Mesendoderm (in vitro differentiated cells): ENCODE measurements at regions not wholly inside any gene's neighbourhood (a gene's known extent, or its start where the extent isn't known, plus 50 kb on each side); places are given as distances from the start of the nearest gene placed in this dataset.

Source experiments
- DNase-seq: peaks from one replicate; pipeline ENCODE4 v3.0.0; 2013
- H2AK5ac ChIP-seq: 2 replicates; pipeline ENCODE4 v1.6.1; 2013; ENCODE audit warnings: low read length, inconsistent platforms
- H2BK120ac ChIP-seq: 2 replicates; pipeline ENCODE4 v1.6.1; 2013; ENCODE audit warnings: low read depth, mild to moderate bottlenecking, low read length, moderate library complexity, mixed read lengths
- H2BK15ac ChIP-seq: replicated peaks from 2 replicates; pipeline ENCODE4 v1.6.1; 2013; ENCODE audit warnings: low read depth, mild to moderate bottlenecking, moderate library complexity
- H2BK5ac ChIP-seq: 2 replicates; pipeline ENCODE4 v1.6.1; 2013; ENCODE audit warnings: low read length, inconsistent platforms
- H3K18ac ChIP-seq: 2 replicates; pipeline ENCODE4 v1.6.1; 2013; ENCODE audit warnings: mild to moderate bottlenecking, low read length, mixed read lengths
- H3K23ac ChIP-seq: one replicate; pipeline ENCODE4 v1.6.1; 2013; ENCODE audit warnings: low read length
- H3K27ac ChIP-seq: 2 replicates; pipeline ENCODE4 v1.5.1; 2013; ENCODE audit warnings: low read depth, mild to moderate bottlenecking, inconsistent platforms, low read length, moderate library complexity
- H3K27me3 ChIP-seq: 2 replicates; pipeline ENCODE4 v1.6.1; 2013; ENCODE audit warnings: low read length, control low read depth, mild to moderate bottlenecking, inconsistent platforms; ENCODE audit not compliant: insufficient read depth, poor library complexity
- H3K36me3 ChIP-seq: 2 replicates; pipeline ENCODE4 v1.6.1; 2013; ENCODE audit warnings: low read length, inconsistent platforms; ENCODE audit not compliant: control insufficient read depth, insufficient read depth
- H3K4ac ChIP-seq: one replicate; pipeline ENCODE4 v1.6.1; 2013; ENCODE audit warnings: low read depth, mild to moderate bottlenecking, low read length, moderate library complexity
- H3K4me1 ChIP-seq: 2 replicates; pipeline ENCODE4 v1.6.1; 2013; ENCODE audit warnings: low read depth, low read length, inconsistent platforms; ENCODE audit not compliant: control insufficient read depth
- H3K4me2 ChIP-seq: 2 replicates; pipeline ENCODE4 v1.6.1; 2013; ENCODE audit warnings: low read length
- H3K4me3 ChIP-seq: 2 replicates; pipeline ENCODE4 v1.5.1; 2013; ENCODE audit warnings: mild to moderate bottlenecking, low read length
- H3K56ac ChIP-seq: one replicate; pipeline ENCODE4 v1.6.1; 2013; ENCODE audit warnings: low read length
- H3K79me1 ChIP-seq: 2 replicates; pipeline ENCODE4 v1.6.1; 2013; ENCODE audit warnings: low read length, inconsistent platforms
- H3K79me2 ChIP-seq: 2 replicates; pipeline ENCODE4 v1.6.1; 2013; ENCODE audit warnings: mild to moderate bottlenecking, low read length; ENCODE audit not compliant: control insufficient read depth, insufficient read depth
- H3K9ac ChIP-seq: 2 replicates; pipeline ENCODE4 v1.6.1; 2013; ENCODE audit warnings: low read length, inconsistent platforms
- H4K5ac ChIP-seq: one replicate; pipeline ENCODE4 v1.6.1; 2013; ENCODE audit warnings: low read length
- H4K8ac ChIP-seq: one replicate; pipeline ENCODE4 v1.6.1; 2013; ENCODE audit warnings: low read depth, mild to moderate bottlenecking, control low read depth, low read length, moderate library complexity
- WGBS: extraction: QIAGEN DNeasy Blood & Tissue Kit; methylation state at CpG from one replicate; pipeline ENCODE4 v1.1.7; 2013; ENCODE audit warnings: low lambda C conversion rate, missing lambda C conversion rate; ENCODE audit not compliant: insufficient coverage; ENCODE audit errors: extremely low coverage; 5-methylcytosine and 5-hydroxymethylcytosine counted together

GRCh38 chr14:97095269-97095668, 298.1 kb downstream of the VRK1 start:
- Histone ChIP-seq H4K8ac (no peak overlapping the region), H2BK120ac (no peak overlapping the region), H3K4me1 (no peaks in the 10 kb centered on the region), H3K4ac (no peak overlapping the region), H3K27ac (no peak overlapping the region), H3K36me3 (no peaks in the 10 kb centered on the region), H3K9ac (no peak overlapping the region), H2AK5ac (no peak overlapping the region), H3K27me3 (no peaks in the 10 kb centered on the region), H3K79me2 (no peaks in the 10 kb centered on the region), H3K23ac (no peak overlapping the region), H4K5ac (no peak overlapping the region), H2BK5ac (no peak overlapping the region), H3K79me1 (no peaks in the 10 kb centered on the region), H3K4me2 (no peak overlapping the region), H3K18ac (no peak overlapping the region), H3K56ac (no peak overlapping the region), H3K4me3 (no peak overlapping the region), H2BK15ac (no peak overlapping the region)
- WGBS = no CpG with 5 or more reads among the region's 5 CpGs
- peak; percentile 16 for DNase-seq

- Histone ChIP-seq H3K4ac (no peak overlapping the region), H3K27ac (no peak overlapping the region), H3K23ac (no peak overlapping the region), H3K27me3 (no peaks in the 10 kb centered on the region), H4K8ac (no peak overlapping the region), H2BK5ac (no peak overlapping the region), H3K56ac (no peak overlapping the region), H3K79me1 (no peaks in the 10 kb centered on the region), H3K9ac (no peak overlapping the region), H3K79me2 (no peaks in the 10 kb centered on the region), H3K4me2 (no peak overlapping the region), H3K4me1 (no peaks in the 10 kb centered on the region), H2BK15ac (no peak overlapping the region), H3K18ac (no peak overlapping the region), H3K36me3 (no peaks in the 10 kb centered on the region), H3K4me3 (no peak overlapping the region), H4K5ac (no peak overlapping the region), H2AK5ac (no peak overlapping the region), H2BK120ac (no peak overlapping the region)
- DNase-seq = no peak
- no CpG with 5 or more reads among the region's 3 CpGs for WGBS
These were observed 300.1 kb downstream of the VRK1 start for GRCh38 chr14:97097296-97097695.

DNA sequence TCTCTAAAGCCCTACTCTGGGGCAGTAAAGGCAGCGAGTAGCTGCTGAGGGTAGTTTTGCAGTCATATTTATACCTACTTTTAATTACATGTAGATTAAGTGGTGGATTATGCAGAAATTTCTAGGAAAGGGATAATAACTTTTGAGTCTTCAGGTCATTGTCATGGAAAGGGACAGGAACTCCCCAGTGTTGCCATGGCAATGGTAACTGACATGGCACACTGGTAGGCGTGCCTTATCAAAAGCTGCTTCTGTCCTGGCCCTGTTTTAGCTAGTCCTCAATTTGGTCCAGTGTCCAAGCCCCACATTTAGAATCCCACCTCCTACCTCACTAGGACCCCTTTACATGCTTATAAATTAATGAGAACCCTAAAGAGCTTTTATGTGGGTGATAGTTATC, 303.1 kb downstream of the VRK1 start:
- H2AK5ac ChIP-seq = no peak overlapping the region
- H3K27ac ChIP-seq = no peak overlapping the region
- H3K4ac ChIP-seq = no peak overlapping the region
- no peak overlapping the region for H2BK5ac ChIP-seq
- no peak overlapping the region for H3K9ac ChIP-seq
- H3K27me3 ChIP-seq = no peaks in the 10 kb centered on the region
- no peak overlapping the region for H3K56ac ChIP-seq
- no CpG with 5 or more reads among the region's 2 CpGs for WGBS
- H2BK120ac ChIP-seq = no peak overlapping the region
- no peak overlapping the region for H3K18ac ChIP-seq
- H4K8ac ChIP-seq = no peak overlapping the region
- no peaks in the 10 kb centered on the region for H3K36me3 ChIP-seq
- no peak overlapping the region for H3K4me2 ChIP-seq
- no peak overlapping the region for H4K5ac ChIP-seq
- H3K23ac ChIP-seq = no peak overlapping the region
- no peaks in the 10 kb centered on the region for H3K79me1 ChIP-seq
- H3K4me1 ChIP-seq = no peaks in the 10 kb centered on the region
- H2BK15ac ChIP-seq = no peak overlapping the region
- no peak overlapping the region for H3K4me3 ChIP-seq
- DNase-seq = peak; percentile 13
- no peaks in the 10 kb centered on the region for H3K79me2 ChIP-seq

DNA sequence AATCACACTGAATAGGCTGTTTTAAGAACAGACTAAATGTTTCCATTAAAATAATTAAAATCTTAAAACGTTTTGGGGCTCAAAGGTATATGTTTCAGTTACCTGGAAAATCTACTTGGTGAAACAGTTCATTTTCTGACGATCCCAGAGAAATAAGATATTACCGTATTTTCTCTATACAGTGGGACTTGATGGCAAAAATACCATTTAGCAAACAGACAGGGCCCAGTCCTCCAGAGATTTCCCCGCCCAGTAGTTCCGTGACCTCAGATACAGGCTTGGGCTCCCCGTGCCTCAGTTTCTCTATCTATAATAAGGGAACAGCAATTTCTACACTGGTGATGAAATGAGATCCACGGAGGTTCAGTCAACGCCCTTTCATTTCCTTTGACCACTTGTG, 304.4 kb downstream of the VRK1 start:
- no peak overlapping the region for H3K18ac ChIP-seq
- no peak overlapping the region for H3K4me2 ChIP-seq
- H3K79me2 ChIP-seq = no peaks in the 10 kb centered on the region
- H3K27ac ChIP-seq = no peak overlapping the region
- H3K4me1 ChIP-seq = no peaks in the 10 kb centered on the region
- H3K4me3 ChIP-seq = no peak overlapping the region
- no peak for DNase-seq
- no peaks in the 10 kb centered on the region for H3K36me3 ChIP-seq
- H4K8ac ChIP-seq = no peak overlapping the region
- H2BK120ac ChIP-seq = no peak overlapping the region
- no peak overlapping the region for H2AK5ac ChIP-seq
- H3K23ac ChIP-seq = no peak overlapping the region
- no peak overlapping the region for H2BK5ac ChIP-seq
- H3K27me3 ChIP-seq = no peaks in the 10 kb centered on the region
- H3K79me1 ChIP-seq = no peaks in the 10 kb centered on the region
- no peak overlapping the region for H3K9ac ChIP-seq
- H2BK15ac ChIP-seq = no peak overlapping the region
- no peak overlapping the region for H4K5ac ChIP-seq
- no peak overlapping the region for H3K56ac ChIP-seq
- H3K4ac ChIP-seq = no peak overlapping the region
- no CpG with 5 or more reads among the region's 8 CpGs for WGBS

- Histone ChIP-seq H3K36me3 (no peaks in the 10 kb centered on the region), H4K8ac (no peak overlapping the region), H3K56ac (no peak overlapping the region), H3K79me2 (no peaks in the 10 kb centered on the region), H3K4ac (no peak overlapping the region), H3K27me3 (no peaks in the 10 kb centered on the region), H3K9ac (no peak overlapping the region), H3K4me2 (no peak overlapping the region), H2BK120ac (no peak overlapping the region), H2AK5ac (no peak overlapping the region), H3K79me1 (no peaks in the 10 kb centered on the region), H3K27ac (no peak overlapping the region), H2BK5ac (no peak overlapping the region), H3K18ac (no peak overlapping the region), H4K5ac (no peak overlapping the region), H3K23ac (no peak overlapping the region), H3K4me1 (no peaks in the 10 kb centered on the region), H2BK15ac (no peak overlapping the region), H3K4me3 (no peak overlapping the region)
- WGBS = no CpG with 5 or more reads among the region's 4 CpGs
- DNase-seq = no peak
These were observed 306.8 kb downstream of the VRK1 start for GRCh38 chr14:97104029-97104428.

DNA sequence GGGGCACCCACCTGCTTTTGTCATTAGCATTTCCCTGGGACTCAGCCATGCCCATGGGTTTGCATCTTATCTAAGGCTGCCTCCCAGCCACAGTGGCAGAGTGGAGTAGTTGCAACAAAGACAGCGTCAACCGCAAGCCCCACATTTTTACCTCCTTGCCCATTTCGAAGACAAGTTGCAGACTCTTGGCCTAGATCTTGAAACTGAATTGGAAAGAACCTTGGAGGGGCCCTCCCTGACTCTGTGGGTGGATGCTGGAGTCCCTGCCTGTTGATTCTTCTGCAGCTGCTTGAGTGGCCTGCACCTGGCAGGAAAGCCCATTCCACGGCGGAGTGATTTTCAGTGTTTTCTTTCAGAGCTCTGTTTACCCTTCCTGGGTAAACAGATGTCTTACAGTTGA, 309.0 kb downstream of the VRK1 start:
- H3K4me1 ChIP-seq = no peaks in the 10 kb centered on the region
- no peak overlapping the region for H3K4me3 ChIP-seq
- no peak overlapping the region for H3K18ac ChIP-seq
- H3K27ac ChIP-seq = no peak overlapping the region
- no peak overlapping the region for H2BK15ac ChIP-seq
- no peaks in the 10 kb centered on the region for H3K79me1 ChIP-seq
- no peaks in the 10 kb centered on the region for H3K27me3 ChIP-seq
- no peak overlapping the region for H3K9ac ChIP-seq
- no peak overlapping the region for H3K56ac ChIP-seq
- H3K36me3 ChIP-seq = no peaks in the 10 kb centered on the region
- no peak overlapping the region for H3K23ac ChIP-seq
- no peak overlapping the region for H3K4ac ChIP-seq
- H3K4me2 ChIP-seq = no peak overlapping the region
- no peak overlapping the region for H2BK120ac ChIP-seq
- no CpG with 5 or more reads among the region's 5 CpGs for WGBS
- no peak overlapping the region for H4K5ac ChIP-seq
- H3K79me2 ChIP-seq = no peaks in the 10 kb centered on the region
- H2AK5ac ChIP-seq = no peak overlapping the region
- H2BK5ac ChIP-seq = no peak overlapping the region
- H4K8ac ChIP-seq = no peak overlapping the region
- DNase-seq = no peak
